ENCODE measurements at regions not wholly inside any gene's neighbourhood (a gene's known extent, or its start where the extent isn't known, plus 50 kb on each side); places are given as distances from the start of the nearest gene placed in this dataset.
A peak's percentile ranks its signal among the peaks of the same experiment; 100 is the strongest.

GRCh38 chr5:167573370-167574127 is 717.9 kb upstream of the WWC1 start (continued):
- TF ChIP-seq ATF6 (CRISPR knock-in tag; IDR thresholded peaks at IDR 0.05), result no peak
- no peak for TF ChIP-seq MLX (CRISPR knock-in tag; IDR thresholded peaks at IDR 0.05)
- no peak for TF ChIP-seq ZNF671 (CRISPR knock-in tag; IDR thresholded peaks at IDR 0.05)
- no peak for TF ChIP-seq ZBTB21 (CRISPR knock-in tag; IDR thresholded peaks at IDR 0.05; ENCODE audit: borderline replicate concordance)
- TF ChIP-seq ETV6 (CRISPR knock-in tag; IDR thresholded peaks at IDR 0.05), result no peak
- TF ChIP-seq ZNF425 (CRISPR knock-in tag; conservative IDR thresholded peaks at IDR 0.05), result no peak
- TF ChIP-seq TEAD1 (CRISPR knock-in tag; IDR thresholded peaks at IDR 0.05), result no peak
- TF ChIP-seq OVOL2 (CRISPR knock-in tag; IDR thresholded peaks at IDR 0.05; ENCODE audit: borderline replicate concordance), result no peak

- CTCF ChIA-PET, result interaction anchor here (1.2 to 2.6 kb wide), 3 partner anchors 9 to 544 kb away, joined by 3 to 8 read pairs (median 3); no protein-coding TSS in a partner anchor
- H3K4me1 Mint-ChIP-seq, result peaks cover 80% of the 10 kb centered on the region
- TF ChIP-seq USF2 (CRISPR knock-in tag; IDR thresholded peaks at IDR 0.05), result no peak
- TF ChIP-seq RORB (CRISPR knock-in tag; IDR thresholded peaks at IDR 0.05), result no peak
- no peaks in the 10 kb centered on the region for H3K27me3 Mint-ChIP-seq (ENCODE audit: low read depth)
- no peaks in the 10 kb centered on the region for H3K9me3 Mint-ChIP-seq
- peak overlapping the region; percentile 72 for H3K4me3 Mint-ChIP-seq
- no peaks in the 10 kb centered on the region for H3K36me3 Mint-ChIP-seq
- POLR2A ChIA-PET, result interaction anchor here (0.9 kb wide), 1 partner anchor 311 kb away, joined by 5 read pairs; no protein-coding TSS in a partner anchor
- no peak for DNase-seq (ENCODE audit: low spot score)
- no peak for ATAC-seq
- H3K27ac Mint-ChIP-seq, result peak overlapping the region; percentile 69; the same call in 1 of the 2 replicates
Measured at GRCh38 chr5:167574464-167574863, 717.0 kb upstream of the WWC1 start.

- Mint-ChIP-seq H3K4me1 (peaks cover 72% of the 10 kb centered on the region), H3K9me3 (no peaks in the 10 kb centered on the region), H3K4me3 (peak overlapping the region; percentile 72; the same call in 1 of the 2 replicates), H3K27ac (no peak overlapping the region), H3K27me3 (ENCODE audit: low read depth) (no peaks in the 10 kb centered on the region), H3K36me3 (no peaks in the 10 kb centered on the region)
- no peak for ATAC-seq
- POLR2A ChIA-PET, result no interaction called here
- CTCF ChIA-PET, result no interaction called here
- DNase-seq (ENCODE audit: low spot score), result no peak
- TF ChIP-seq TEAD4 (CRISPR knock-in tag; IDR thresholded peaks at IDR 0.05) (no peak), USF2 (CRISPR knock-in tag; IDR thresholded peaks at IDR 0.05) (no peak), CTCF (IDR thresholded peaks at IDR 0.05) (no peak), IRF2 (CRISPR knock-in tag; IDR thresholded peaks at IDR 0.05; ENCODE audit: borderline replicate concordance, low read depth) (no peak), FOXJ3 (CRISPR knock-in tag; IDR thresholded peaks at IDR 0.05; ENCODE audit: borderline replicate concordance) (no peak), ZNF423 (CRISPR knock-in tag; IDR thresholded peaks at IDR 0.05) (no peak), ZNF232 (CRISPR knock-in tag; IDR thresholded peaks at IDR 0.05) (no peak), IRF1 (CRISPR knock-in tag; IDR thresholded peaks at IDR 0.05) (no peak), E2F4 (CRISPR knock-in tag; IDR thresholded peaks at IDR 0.05; ENCODE audit: borderline replicate concordance, low read depth) (no peak), CREM (CRISPR knock-in tag; IDR thresholded peaks at IDR 0.05) (no peak), MYBL2 (CRISPR knock-in tag; IDR thresholded peaks at IDR 0.05) (no peak), CDX4 (CRISPR knock-in tag; IDR thresholded peaks at IDR 0.05; ENCODE audit: borderline replicate concordance) (no peak), PRRX2 (CRISPR knock-in tag; IDR thresholded peaks at IDR 0.05) (no peak)
Measured at GRCh38 chr5:167575330-167575729, 716.1 kb upstream of the WWC1 start.
